GM18867 (cell line): ENCODE measurements at regions not wholly inside any gene's neighbourhood (a gene's known extent, or its start where the extent isn't known, plus 50 kb on each side); places are given as distances from the start of the nearest gene placed in this dataset.
"Not testable (repeated sequence)": the region's sequence is repeated elsewhere in the genome, so short reads cannot be mapped to it uniquely, and the experiment has no call there.

Experiments used
- ATAC-seq: cut with Tn5 transposase; IDR thresholded peaks from one replicate; pipeline ENCODE4 v1.9.1; 2021; ENCODE audit warnings: mild to moderate bottlenecking, moderate library complexity; ENCODE audit not compliant: unreplicated experiment

DNA sequence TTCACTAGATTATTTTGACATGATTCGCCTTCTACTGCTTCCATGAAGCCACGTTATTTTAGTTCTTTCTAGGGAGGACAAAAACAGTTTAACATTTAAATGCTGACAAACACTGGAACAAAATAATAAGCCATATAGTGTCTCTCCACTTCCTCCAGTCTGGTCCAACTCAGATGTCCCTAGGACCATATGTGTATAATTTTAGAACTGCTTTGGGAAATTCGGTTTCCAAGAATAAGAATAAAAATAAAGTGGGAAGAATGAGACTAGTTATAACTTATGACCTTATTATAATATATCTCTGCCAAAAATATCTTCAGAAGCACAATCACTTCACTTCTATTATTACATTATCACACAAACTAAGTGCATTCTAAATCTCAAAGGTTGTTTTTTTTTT, 164.4 kb upstream of the POF1B start:
- ATAC-seq = no peak

DNA sequence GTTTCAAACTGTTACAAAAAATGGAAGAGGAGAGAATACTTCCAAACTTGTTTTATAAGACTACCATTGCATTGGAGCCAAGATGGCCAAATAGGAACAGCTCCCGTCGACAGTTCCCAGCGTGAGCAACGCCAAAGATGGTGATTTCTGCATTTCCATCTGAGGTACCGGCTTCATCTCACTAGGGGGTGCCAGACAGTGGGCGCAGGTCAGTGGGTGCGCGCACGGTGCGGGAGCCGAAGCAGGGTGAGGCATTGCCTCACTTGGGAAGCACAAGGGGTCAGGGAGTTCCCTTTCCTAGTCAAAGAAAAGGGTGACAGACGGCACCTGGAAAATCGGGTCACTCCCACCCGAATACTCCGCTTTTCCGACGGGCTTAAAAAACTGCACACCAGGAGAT, 149.7 kb upstream of the POF1B start:
- not testable (repeated sequence) for ATAC-seq

DNA sequence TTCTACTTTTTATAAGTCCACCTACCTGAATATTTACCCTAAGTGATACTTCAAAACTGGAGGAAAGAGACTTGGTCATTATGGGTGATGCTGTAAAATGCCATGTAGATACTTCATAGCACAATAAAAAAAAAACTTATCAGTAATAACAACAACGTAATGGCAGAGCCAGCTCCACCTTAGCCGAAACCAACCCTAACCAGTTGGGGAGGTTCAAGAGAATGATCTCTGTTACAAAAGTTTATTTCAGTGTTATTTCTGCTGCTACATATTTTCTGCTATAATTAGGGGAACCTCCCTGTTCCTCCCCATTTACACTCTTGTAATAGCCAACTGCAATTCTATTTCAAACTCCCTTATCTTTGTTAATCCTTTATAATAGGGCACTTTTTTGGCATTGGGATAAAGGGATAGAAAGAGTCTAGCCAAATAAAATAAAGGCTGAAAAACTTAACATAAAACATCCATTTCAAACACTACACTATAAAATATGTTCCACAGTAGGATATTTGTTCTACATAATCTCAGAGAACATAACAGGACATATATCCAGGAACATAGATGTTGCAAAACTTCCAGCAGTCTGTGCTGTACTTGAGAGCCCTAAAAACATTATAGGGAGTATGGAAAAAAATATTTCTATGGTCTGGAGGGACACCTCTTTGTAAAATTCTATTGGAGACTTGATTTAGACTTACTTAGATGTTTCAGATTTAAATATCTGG, 138.7 kb upstream of the POF1B start:
- ATAC-seq = no peak

DNA sequence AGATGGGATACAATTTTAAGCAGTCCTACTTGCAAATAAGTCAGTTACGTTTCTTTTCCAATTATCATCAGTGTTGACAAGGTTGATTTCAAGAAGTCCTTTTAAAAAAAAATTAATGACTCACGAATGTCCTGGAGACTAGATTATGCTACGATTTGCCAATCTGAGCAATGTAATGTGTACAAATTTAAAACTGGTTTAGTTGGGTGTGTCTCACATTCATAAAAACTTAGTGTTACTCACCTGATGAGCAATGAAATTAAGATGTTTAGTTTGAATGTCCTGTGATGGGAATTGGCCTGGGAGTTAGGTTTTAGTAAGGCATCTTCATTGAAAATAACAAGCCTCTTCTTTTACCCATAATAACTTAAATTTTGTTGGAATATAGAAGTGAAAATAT, 136.7 kb upstream of the POF1B start:
- ATAC-seq = no peak

DNA sequence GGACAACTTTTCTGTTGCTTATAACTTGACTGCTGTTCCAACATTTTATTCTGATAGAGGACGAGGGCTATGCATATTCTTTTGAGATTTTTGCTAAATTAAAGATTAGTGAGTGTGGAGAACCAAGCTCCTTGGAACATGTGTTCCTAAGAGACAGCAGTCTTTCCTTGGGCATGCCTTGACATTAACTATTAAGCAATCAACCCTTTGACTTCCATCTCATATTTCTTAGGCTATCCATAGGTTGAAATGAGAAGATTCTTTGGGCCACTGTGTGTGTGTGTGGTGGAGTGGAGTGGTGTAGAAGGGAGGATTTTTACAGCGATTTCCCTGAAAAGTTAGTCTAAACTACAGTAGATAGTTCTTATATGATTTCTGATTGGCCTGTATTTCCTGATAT, 127.4 kb upstream of the POF1B start:
- ATAC-seq = no peak

DNA sequence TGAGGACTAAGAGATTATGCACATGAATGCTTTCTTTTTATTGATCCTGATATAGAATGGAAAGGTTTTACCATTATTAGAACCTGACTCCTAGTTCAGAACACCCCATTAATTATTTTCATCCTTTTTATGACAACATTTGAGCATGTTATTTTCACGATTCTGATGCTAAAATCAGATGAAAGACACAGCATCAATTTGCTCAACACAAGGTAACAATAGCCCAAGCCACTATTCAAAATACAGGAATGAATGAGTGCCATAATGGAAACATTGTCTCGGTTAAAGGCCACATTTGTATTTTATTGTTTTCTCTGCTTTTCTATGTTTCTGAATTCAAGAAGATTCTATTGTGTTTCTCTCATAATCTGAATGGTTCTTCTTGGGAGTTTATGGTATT, 126.3 kb upstream of the POF1B start:
- no peak for ATAC-seq

DNA sequence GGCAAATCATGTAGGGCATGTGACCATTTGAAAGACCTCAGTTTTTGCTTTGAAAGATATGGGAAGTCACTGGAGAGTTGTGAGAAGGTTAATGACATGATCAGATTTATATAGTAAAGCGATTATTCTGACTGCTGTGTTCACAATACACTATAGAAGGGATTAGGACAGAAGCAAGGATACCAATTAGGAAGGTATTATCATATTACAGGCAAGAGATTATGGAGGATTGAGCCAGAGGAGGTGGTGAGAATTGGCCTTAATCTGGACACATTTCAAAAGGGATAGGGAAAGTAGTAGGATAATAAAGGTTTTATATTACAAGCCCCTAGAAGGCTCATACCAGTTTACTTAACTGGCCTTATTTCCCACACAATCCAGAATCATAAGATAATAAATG, 124.9 kb upstream of the POF1B start:
- no peak for ATAC-seq

DNA sequence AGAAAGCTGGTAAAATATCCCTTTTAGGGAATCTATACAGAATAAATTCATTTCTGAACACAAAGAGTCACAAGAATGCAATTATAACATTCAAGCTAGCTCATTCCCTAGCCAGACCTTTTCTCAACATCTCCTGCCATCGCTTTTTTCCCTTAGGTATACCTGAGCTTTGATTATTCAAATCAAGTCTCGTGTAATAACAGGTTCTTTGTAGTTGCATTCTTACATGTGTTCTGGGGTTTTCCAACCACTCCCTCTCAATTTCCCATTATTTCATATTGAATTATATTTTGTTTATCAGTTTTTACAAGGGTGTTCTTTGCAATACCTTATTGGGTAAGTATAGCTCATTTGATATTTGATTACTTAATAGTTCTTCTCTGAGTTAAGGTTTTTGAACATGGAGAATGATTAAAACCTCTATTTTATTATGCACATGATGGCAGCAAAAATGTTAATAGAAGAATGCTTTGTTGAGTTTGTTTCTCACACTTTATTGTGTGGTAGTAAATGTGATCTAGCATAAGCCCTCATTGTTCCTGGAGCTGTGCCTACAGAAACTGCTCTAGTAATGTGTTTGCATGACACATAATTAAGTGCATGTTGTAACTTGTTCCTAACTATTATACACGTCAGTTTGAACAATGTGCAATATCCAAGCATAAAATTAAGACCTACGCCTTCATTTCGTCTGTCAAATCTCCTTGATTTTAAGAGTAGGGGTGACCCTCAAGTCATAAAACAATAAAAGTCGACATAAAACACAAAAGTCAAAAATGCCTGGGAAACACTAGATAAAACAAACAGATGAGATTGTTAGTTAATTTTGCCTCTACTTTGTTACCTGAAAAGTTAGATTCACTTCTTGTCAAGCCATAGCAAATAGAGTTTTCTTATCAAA, 124.0 kb upstream of the POF1B start:
- ATAC-seq = no peak

DNA sequence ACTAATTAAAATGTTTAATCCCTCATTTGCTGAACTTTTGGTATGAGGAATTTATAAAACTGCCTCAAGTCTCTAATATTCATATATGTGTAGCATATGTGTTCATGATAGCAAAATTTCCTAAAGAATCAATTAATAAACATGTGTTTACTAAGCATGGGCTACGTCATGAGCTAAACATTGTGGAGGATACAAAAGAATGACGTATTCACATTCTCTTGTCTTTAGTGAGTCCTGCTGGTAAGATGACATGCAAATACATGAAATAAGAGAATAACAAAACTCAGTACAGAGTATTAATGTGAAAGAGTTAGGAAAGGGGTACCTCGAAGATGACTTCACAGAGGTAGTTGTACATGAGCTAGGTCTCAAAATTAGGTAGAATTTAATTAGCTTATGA, 121.9 kb upstream of the POF1B start:
- ATAC-seq = no peak

DNA sequence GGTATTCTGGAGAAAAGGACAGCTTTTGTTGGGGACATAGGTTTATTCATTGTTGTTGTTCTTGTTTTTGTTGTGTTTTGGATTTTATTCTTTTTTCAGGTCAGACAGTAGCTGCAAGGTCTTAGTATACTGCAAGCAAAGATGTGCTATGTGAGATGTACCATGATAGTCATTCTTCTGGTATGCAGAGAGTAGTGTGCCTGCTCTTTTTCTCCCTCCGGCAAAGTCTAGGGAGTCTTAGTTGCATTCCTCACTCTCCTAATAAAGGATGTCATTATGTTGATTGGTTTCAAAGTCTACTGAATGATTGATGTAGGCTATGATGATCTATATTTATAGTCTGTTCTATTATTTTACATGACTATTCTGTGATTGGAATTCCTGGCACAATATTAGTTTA, 119.9 kb upstream of the POF1B start:
- no peak for ATAC-seq

DNA sequence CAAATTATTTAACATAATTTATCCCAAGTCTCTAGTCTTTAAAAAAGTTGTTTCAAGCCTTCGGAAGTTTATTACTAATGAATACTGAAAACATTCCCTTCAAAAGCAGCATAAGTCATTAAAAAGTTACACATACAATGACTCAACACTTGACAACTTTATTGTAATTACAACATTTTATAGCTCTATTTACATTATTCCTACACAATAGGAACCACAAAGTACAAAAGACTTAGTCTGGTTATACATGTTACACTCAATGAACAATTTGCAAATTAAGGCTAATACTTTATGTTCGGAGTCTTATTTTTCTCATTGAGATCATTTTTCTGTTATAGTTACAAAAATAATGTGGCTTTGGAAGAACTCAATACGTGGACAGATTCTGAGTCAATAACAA, 114.4 kb upstream of the POF1B start:
- ATAC-seq = no peak

DNA sequence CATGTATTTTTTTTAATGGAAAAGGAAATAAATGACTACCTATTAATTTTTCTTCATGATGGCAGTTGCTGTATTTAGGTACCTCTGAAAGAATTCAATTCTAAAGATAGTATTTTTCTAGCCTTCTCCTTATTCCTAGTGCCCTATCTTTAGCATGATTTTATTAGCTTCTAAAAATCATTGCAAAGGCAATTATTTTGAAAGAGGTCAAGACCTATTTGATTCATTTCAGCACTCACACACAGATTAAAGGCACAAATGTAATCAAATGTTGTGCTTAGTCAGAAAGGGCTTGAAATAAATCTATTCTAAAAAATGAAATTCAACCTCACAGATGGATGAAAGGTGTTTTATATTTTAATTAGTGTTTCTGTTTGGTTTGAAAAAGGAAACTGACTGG, 74.8 kb upstream of the POF1B start:
- no peak for ATAC-seq

DNA sequence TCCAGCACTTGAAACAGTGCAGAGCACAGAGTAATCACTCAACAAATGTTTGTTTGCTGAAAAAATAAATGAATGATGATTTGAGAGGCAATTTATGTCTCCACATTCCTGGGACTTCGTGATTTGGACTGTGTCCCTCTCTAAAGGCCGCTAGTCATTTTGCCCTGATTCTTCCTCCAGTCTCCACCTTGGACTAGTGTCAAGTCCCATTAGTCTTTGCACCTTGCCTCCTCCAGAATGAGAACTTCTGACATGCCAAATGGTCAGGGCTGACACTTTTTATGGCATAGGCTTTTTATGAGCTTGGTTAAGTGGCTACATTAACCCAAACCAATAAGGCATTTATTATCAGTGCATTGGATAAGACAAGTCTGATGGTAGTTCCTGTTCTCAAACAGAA, 65.1 kb upstream of the POF1B start:
- no peak for ATAC-seq
